Natural killer cell treated with Interleukin-12 subunit alpha and Interleukin-12 subunit beta and Interleukin-15 and Interleukin-18, amount 100 ng/mL, for 72 hours (primary cell): ENCODE measurements at regions not wholly inside any gene's neighbourhood (a gene's known extent, or its start where the extent isn't known, plus 50 kb on each side); places are given as distances from the start of the nearest gene placed in this dataset.

Experiments used
- ATAC-seq, 2 donors: fragments of 150-1000 bp; cut with Tn5 transposase in 1 of 2; sonication (Bioruptor Pico), chemical (Tn5 transposase) in 1 of 2; 2 replicates each; pipeline ENCODE4 v1.10.0; 2021
- DNase-seq: peaks from one replicate; pipeline ENCODE4 v3.0.0; 2022; ENCODE audit warnings: low spot score
- H3K27ac Mint-ChIP-seq, 2 donors: 1 replicate in 1 of 2; 2 replicates in 1 of 2; pipeline ENCODE4 v1.8.0; 2022; ENCODE audit warnings: mixed read lengths in 2 of 2, mild to moderate bottlenecking in 1 of 2, moderate library complexity in 1 of 2
- H3K27me3 Mint-ChIP-seq, 2 donors: 1 replicate in 1 of 2; 2 replicates in 1 of 2; pipeline ENCODE4 v1.8.0; 2022; ENCODE audit warnings: mixed read lengths in 2 of 2
- H3K36me3 Mint-ChIP-seq: one replicate; pipeline ENCODE4 v1.8.0; 2022; ENCODE audit warnings: mixed read lengths
- H3K4me1 Mint-ChIP-seq, 2 donors: 1 replicate in 1 of 2; 2 replicates in 1 of 2; pipeline ENCODE4 v1.8.0; 2022; ENCODE audit warnings: low read depth in 2 of 2, mixed read lengths in 2 of 2, mild to moderate bottlenecking in 1 of 2
- H3K4me3 Mint-ChIP-seq: one replicate; pipeline ENCODE4 v1.8.0; 2022; ENCODE audit warnings: mixed read lengths
- H3K9me3 Mint-ChIP-seq: 2 replicates; pipeline ENCODE4 v1.8.0; 2022; ENCODE audit warnings: mixed read lengths

DNA sequence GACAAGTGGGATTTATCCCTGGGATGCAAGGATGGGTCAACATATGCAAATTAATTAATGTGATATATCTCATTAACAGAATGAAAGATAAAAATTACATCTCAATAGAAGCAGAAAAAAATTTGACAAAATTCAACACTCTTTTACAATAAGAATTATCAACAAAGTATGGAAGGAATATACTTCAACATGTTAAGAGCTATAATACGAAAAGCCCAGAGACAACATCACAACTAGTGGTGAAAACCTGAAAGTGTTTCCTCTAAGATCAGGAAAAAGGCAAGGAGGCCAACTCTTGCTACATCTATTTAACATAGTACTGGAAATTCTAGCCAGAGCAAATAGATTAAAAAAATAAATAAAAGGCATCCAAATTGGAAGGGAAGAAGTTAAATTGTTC lies 970.0 kb upstream of the POT1 start:
- peaks cover 19% of the 10 kb centered on the region for H3K9me3 Mint-ChIP-seq
- no peaks in the 10 kb centered on the region for H3K27me3 Mint-ChIP-seq
- ATAC-seq (no peak), DNase-seq (no peak)
- no peak overlapping the region for H3K27ac Mint-ChIP-seq
- H3K4me3 Mint-ChIP-seq: no peak overlapping the region
- H3K36me3 Mint-ChIP-seq: no peaks in the 10 kb centered on the region
- no peaks in the 10 kb centered on the region for H3K4me1 Mint-ChIP-seq

DNA sequence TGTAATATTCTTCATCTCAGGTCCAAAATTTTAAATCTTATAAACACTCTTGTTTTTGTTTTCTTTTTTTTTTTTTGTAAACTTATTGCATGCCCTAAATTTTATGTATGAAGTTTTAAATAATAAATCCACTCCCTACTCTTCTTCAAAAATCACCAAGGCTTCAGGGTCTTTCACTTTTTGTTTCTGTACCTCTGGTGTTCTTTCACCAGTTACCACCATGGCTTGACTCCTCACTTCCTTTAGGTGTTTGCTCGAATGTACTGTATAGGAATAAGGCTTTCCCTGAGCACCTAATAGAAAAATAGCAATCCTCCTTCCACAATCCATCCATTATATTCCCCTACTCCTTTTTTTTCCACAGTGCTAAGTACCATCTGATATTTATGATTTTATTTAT lies 962.8 kb upstream of the POT1 start:
- Mint-ChIP-seq H3K27me3 (no peaks in the 10 kb centered on the region), H3K9me3 (peaks cover 9% of the 10 kb centered on the region), H3K4me1 (no peaks in the 10 kb centered on the region), H3K27ac (no peak overlapping the region), H3K36me3 (peaks cover 6% of the 10 kb centered on the region), H3K4me3 (no peak overlapping the region)
- DNase-seq (no peak), ATAC-seq (no peak)

GRCh38 chr7:125878988-125879387 lies 949.4 kb upstream of the POT1 start:
- DNase-seq (no peak), ATAC-seq (no peak)
- Mint-ChIP-seq H3K9me3 (peaks cover 6% of the 10 kb centered on the region), H3K27ac (no peak overlapping the region), H3K27me3 (no peaks in the 10 kb centered on the region), H3K4me3 (no peak overlapping the region), H3K4me1 (no peaks in the 10 kb centered on the region), H3K36me3 (no peaks in the 10 kb centered on the region)

DNA sequence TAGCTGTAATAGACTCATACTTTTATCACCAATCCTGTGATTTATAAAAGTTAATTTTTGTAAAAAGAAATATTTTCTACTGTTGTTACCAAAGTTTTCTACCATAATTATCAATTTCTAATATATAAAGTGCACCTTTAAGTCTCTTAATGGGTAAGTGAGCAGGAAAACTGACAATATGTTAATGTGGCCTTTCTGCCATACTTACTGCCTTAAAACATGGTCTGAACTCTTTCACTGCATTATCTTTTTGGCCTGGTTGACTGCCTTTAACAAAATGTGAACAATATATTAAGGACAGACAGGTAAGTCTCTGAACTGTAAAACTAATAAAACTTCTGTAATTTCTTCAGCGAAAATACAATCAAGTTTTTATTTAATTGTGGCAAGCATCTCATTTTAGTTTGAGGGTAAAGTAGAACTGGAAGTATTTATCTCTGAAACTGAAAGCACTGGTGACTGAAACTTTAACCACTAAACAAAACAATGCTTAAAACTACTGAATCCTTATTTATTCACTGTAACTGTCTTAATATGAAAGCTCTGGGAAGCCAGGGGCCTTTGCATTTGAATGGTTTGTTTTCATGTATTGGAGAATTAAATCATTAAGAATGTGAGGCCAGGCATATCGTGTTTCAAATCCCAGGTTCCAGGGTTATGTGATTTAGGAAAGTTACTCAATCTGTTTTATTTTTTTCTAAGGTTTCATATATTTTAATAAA lies 948.8 kb upstream of the POT1 start:
- no peak overlapping the region for H3K27ac Mint-ChIP-seq
- H3K4me3 Mint-ChIP-seq: no peak overlapping the region
- DNase-seq (no peak), ATAC-seq (no peak)
- H3K27me3 Mint-ChIP-seq: no peaks in the 10 kb centered on the region
- H3K4me1 Mint-ChIP-seq: no peaks in the 10 kb centered on the region
- H3K36me3 Mint-ChIP-seq: no peaks in the 10 kb centered on the region
- peaks cover 6% of the 10 kb centered on the region for H3K9me3 Mint-ChIP-seq

- Mint-ChIP-seq H3K4me1 (no peaks in the 10 kb centered on the region), H3K4me3 (no peak overlapping the region)
Observed at GRCh38 chr7:125877246-125877645, 947.6 kb upstream of the POT1 start.

DNA sequence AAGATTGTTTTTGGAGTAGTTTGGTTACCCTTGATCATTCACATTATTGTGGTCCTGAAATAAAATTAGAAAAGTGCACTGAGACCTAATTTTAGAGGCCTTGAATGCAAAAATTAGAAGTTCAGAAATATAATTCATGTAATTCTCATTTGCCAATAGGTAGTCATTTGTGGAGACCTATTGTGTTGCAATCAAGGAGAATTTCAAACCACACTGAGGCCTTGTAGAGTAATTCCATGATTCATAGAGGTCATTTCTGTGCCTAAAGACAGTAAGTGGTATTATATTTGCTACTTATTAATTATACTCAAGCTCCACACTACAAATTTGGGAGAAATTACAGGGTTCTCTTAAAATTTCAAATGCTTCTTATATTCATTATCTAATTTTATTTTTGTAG lies 946.8 kb upstream of the POT1 start:
- peaks cover 6% of the 10 kb centered on the region for H3K36me3 Mint-ChIP-seq
- no peak overlapping the region for H3K4me3 Mint-ChIP-seq
- H3K4me1 Mint-ChIP-seq: no peaks in the 10 kb centered on the region
- peaks cover 11% of the 10 kb centered on the region for H3K9me3 Mint-ChIP-seq
- ATAC-seq (no peak), DNase-seq (no peak)
- no peak overlapping the region for H3K27ac Mint-ChIP-seq
- no peaks in the 10 kb centered on the region for H3K27me3 Mint-ChIP-seq

More at GRCh38 chr7:125877246-125877645, 947.6 kb upstream of the POT1 start:
- no peak for DNase-seq
- Mint-ChIP-seq H3K9me3 (peaks cover 11% of the 10 kb centered on the region), H3K27ac (no peak overlapping the region), H3K36me3 (peaks cover 6% of the 10 kb centered on the region), H3K27me3 (no peaks in the 10 kb centered on the region)
- ATAC-seq: no peak

DNA sequence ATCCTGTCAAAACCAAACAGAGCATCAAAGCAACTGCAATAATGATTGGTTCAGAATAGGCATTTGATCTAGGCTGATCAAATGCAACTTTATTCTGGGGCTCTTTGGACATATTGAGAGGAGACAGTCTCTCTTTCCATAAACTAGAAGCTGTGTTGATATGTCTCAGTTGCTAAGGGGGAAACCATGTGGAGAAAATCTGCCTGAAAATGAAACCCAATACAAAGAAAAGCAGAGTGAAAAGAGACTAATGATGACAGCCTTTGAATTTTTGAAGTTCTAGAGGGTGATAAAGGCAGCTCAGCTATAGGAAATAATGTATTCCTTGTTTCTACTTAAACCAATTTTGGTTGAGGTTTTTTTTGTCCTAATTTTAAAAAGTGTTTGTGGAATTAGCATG lies 941.8 kb upstream of the POT1 start:
- peaks cover 11% of the 10 kb centered on the region for H3K36me3 Mint-ChIP-seq
- peaks cover 21% of the 10 kb centered on the region for H3K9me3 Mint-ChIP-seq
- ATAC-seq: no peak
- no peak overlapping the region for H3K4me3 Mint-ChIP-seq
- no peaks in the 10 kb centered on the region for H3K27me3 Mint-ChIP-seq
- no peak for DNase-seq
- no peak overlapping the region for H3K27ac Mint-ChIP-seq
- H3K4me1 Mint-ChIP-seq: no peaks in the 10 kb centered on the region

- Mint-ChIP-seq H3K9me3 (peaks cover 22% of the 10 kb centered on the region), H3K4me3 (no peak overlapping the region), H3K36me3 (peaks cover 5% of the 10 kb centered on the region), H3K4me1 (no peaks in the 10 kb centered on the region), H3K27ac (no peak overlapping the region), H3K27me3 (no peaks in the 10 kb centered on the region)
- DNase-seq: no peak
- no peak for ATAC-seq
Observed at GRCh38 chr7:125857606-125858005, 928.0 kb upstream of the POT1 start.

GRCh38 chr7:125848157-125848556 lies 918.5 kb upstream of the POT1 start:
- Mint-ChIP-seq H3K4me1 (no peaks in the 10 kb centered on the region), H3K36me3 (peaks cover 10% of the 10 kb centered on the region), H3K27me3 (no peaks in the 10 kb centered on the region), H3K27ac (no peak overlapping the region), H3K9me3 (peaks cover 33% of the 10 kb centered on the region), H3K4me3 (no peak overlapping the region)
- ATAC-seq (no peak), DNase-seq (no peak)

- no peak overlapping the region for H3K27ac Mint-ChIP-seq
- no peak overlapping the region for H3K4me3 Mint-ChIP-seq
- no peaks in the 10 kb centered on the region for H3K27me3 Mint-ChIP-seq
- DNase-seq (no peak), ATAC-seq (peak in 1 of 2 donors; percentile 13)
- H3K36me3 Mint-ChIP-seq: peaks cover 10% of the 10 kb centered on the region
- H3K9me3 Mint-ChIP-seq: peaks cover 33% of the 10 kb centered on the region
- no peaks in the 10 kb centered on the region for H3K4me1 Mint-ChIP-seq
Observed at GRCh38 chr7:125847692-125848091, 918.1 kb upstream of the POT1 start.

- no peak for DNase-seq
- Mint-ChIP-seq H3K27ac (no peak overlapping the region), H3K4me1 (no peaks in the 10 kb centered on the region), H3K27me3 (no peaks in the 10 kb centered on the region), H3K9me3 (peaks cover 30% of the 10 kb centered on the region), H3K36me3 (peaks cover 10% of the 10 kb centered on the region), H3K4me3 (no peak overlapping the region)
- no peak for ATAC-seq
Observed at GRCh38 chr7:125847055-125847454, 917.4 kb upstream of the POT1 start.

- Mint-ChIP-seq H3K27me3 (no peaks in the 10 kb centered on the region), H3K4me3 (no peak overlapping the region), H3K27ac (no peak overlapping the region), H3K36me3 (peaks cover 14% of the 10 kb centered on the region), H3K9me3 (peaks cover 29% of the 10 kb centered on the region), H3K4me1 (no peaks in the 10 kb centered on the region)
- no peak for ATAC-seq
- no peak for DNase-seq
Observed at GRCh38 chr7:125845686-125846085, 916.1 kb upstream of the POT1 start.

DNA sequence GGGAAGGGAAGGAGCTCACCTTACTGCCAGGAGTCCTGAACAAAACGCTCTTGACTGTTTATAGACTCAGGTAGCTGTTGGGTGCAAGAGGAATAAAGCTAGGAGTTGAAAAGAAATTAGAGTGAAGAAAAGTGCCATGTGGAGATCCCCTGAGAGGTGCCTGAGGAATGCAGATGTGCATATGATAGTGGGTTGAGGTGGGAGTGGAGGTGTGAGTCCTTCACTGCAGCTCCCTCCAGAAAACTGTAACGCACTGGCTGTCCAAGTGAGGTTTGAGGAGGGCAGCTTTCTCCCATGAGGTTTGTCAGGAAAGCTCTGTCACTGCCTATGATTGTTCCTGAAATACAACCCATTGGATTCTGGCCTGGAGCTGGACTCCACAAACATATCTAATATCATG lies 904.8 kb upstream of the POT1 start:
- Mint-ChIP-seq H3K27ac (no peak overlapping the region), H3K27me3 (no peaks in the 10 kb centered on the region), H3K36me3 (peaks cover 10% of the 10 kb centered on the region), H3K4me1 (no peaks in the 10 kb centered on the region), H3K4me3 (no peak overlapping the region), H3K9me3 (peaks cover 12% of the 10 kb centered on the region)
- DNase-seq (no peak), ATAC-seq (no peak)

DNA sequence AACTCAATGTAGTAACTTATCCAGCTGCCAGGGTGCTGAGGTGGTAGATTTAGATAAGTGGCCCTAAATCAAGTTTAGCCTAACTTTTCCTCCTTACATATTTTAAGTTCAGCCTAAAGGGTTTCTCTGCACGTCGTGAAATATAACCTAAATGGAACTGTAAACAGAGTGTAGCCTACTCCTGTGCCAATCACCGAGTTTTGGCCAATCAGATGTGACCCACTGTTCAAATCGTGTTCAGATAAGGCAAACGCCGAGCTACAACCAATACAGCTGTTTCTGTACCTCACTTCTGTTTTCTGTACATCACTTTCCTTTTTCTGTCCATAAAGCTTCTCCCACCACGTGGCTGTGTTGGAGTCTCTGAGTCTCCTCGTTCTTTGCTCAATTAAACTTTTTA lies 904.2 kb upstream of the POT1 start:
- Mint-ChIP-seq H3K36me3 (peaks cover 10% of the 10 kb centered on the region), H3K4me3 (no peak overlapping the region), H3K9me3 (peaks cover 14% of the 10 kb centered on the region), H3K27me3 (no peaks in the 10 kb centered on the region), H3K4me1 (no peaks in the 10 kb centered on the region), H3K27ac (no peak overlapping the region)
- DNase-seq (no peak), ATAC-seq (no peak)

DNA sequence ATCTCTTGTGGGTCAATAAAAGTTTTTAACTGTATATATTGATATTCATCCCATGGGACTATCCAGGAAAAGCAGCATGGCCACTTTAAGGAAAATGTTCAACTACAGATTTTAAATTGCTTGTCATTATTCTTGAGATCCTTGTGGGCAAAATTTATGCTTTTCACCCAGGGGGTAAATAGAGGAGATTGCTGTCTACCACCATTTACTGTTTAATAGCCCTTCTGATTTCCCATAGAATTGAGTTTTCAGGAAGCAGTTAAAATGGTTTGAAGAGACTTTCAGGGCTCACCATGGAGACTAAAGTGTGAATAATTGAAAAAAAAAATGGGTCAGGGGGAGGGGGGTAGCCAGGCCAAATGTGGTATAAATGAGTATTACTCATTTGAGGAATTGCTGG lies 901.1 kb upstream of the POT1 start:
- Mint-ChIP-seq H3K4me3 (no peak overlapping the region), H3K27me3 (no peaks in the 10 kb centered on the region), H3K27ac (no peak overlapping the region), H3K9me3 (peaks cover 26% of the 10 kb centered on the region), H3K4me1 (no peaks in the 10 kb centered on the region), H3K36me3 (peaks cover 10% of the 10 kb centered on the region)
- ATAC-seq (no peak), DNase-seq (no peak)
